ENCODE measurements at regions not wholly inside any gene's neighbourhood (a gene's known extent, or its start where the extent isn't known, plus 50 kb on each side); places are given as distances from the start of the nearest gene placed in this dataset.

DNA sequence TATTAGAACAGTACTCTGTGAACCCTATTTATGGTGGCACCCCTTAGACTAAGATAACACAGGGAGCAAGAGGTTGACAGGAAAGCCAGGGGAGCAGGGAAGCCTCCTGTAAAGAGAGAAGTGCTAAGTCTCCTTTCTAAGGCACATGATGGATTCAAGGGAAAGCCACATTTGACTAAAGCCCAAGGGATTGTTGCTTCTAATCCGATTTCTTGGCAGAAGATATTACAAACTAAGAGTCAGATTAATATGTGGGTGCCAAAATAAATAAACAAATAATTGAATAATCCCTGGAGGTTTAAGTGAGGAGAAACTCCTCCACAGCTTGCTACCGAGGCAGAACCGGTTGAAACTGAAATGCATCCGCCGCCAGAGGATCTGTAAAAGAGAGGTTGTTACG lies 333.2 kb downstream of the SOX11 start:
- no peak for DNase-seq (ENCODE audit: low read depth, low spot score)
- TF ChIP-seq, protein P1, sequence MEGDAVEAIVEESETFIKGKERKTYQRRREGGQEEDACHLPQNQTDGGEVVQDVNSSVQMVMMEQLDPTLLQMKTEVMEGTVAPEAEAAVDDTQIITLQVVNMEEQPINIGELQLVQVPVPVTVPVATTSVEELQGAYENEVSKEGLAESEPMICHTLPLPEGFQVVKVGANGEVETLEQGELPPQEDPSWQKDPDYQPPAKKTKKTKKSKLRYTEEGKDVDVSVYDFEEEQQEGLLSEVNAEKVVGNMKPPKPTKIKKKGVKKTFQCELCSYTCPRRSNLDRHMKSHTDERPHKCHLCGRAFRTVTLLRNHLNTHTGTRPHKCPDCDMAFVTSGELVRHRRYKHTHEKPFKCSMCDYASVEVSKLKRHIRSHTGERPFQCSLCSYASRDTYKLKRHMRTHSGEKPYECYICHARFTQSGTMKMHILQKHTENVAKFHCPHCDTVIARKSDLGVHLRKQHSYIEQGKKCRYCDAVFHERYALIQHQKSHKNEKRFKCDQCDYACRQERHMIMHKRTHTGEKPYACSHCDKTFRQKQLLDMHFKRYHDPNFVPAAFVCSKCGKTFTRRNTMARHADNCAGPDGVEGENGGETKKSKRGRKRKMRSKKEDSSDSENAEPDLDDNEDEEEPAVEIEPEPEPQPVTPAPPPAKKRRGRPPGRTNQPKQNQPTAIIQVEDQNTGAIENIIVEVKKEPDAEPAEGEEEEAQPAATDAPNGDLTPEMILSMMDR (IDR thresholded peaks at IDR 0.05; ENCODE audit: insufficient read depth, low read length, missing control alignments) = no peak
- ChIA-PET POLR2A (no interaction called here), CTCF (no interaction called here)
- H3K4me3 ChIP-seq (ENCODE audit: low read depth, low read length) = no peak overlapping the region

DNA sequence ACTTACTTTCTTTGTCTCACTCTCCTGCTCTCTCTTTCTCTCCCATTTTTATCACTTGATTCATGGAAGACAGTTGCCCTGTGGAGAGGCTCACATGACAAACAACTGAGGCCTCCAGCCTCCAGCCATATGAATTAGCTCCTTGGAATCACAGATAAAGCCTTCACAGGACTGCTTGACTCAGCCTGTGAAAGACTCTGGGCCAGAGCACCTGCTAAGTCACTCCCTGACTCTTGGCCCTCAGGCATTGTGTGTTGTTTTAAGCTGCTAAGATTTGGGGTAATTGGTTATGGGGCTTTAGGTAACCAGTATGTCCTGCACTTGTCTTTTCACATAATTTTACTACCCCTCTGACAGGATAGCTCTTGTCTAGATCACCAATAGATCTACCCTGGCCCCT lies 334.9 kb downstream of the SOX11 start:
- H3K4me3 ChIP-seq (ENCODE audit: low read depth, low read length) = no peak overlapping the region
- POLR2A ChIA-PET = no interaction called here

DNA sequence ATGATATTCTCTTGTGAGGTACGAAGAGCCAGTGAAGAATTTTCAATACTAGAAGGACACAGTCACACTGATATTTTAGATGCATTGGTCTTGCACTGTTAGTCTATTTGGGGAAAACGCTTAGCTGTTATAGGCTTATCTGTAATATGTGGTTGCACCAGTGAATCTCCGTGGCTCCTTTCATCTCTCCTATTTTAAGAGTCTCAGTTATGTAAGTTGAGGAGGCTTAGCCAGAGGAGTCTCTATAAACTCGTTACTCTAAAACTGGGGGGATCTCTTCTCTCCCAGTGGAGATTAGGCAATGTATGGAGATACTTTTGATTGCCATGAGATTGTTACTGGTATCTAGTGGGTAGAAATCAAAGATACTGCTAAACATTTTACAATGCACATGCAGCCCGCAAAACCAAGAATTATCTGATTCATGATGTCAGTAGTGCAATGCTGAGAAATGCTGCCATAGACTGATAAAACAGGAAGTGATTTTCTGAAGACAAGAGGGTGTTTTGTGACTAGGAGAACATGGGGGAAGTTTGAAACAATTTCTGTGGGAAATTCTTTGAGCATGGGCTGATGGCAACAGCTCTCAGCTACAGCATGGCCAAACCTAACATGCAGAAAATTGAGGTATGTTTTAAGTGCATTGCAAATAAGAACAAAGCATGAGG lies 339.1 kb downstream of the SOX11 start:
- TF ChIP-seq, protein P1 (IDR thresholded peaks at IDR 0.05; ENCODE audit: insufficient read depth, low read length, missing control alignments) = no peak
- no peak for DNase-seq (ENCODE audit: low read depth, low spot score)
- ChIA-PET POLR2A (no interaction called here), CTCF (no interaction called here)
- no peak overlapping the region for H3K4me3 ChIP-seq (ENCODE audit: low read depth, low read length)

More for the DNA sequence above, 334.9 kb downstream of the SOX11 start:
- DNase-seq (ENCODE audit: low read depth, low spot score) = no peak
- CTCF ChIA-PET = no interaction called here
- TF ChIP-seq, protein P1 (IDR thresholded peaks at IDR 0.05; ENCODE audit: insufficient read depth, low read length, missing control alignments) = no peak

DNA sequence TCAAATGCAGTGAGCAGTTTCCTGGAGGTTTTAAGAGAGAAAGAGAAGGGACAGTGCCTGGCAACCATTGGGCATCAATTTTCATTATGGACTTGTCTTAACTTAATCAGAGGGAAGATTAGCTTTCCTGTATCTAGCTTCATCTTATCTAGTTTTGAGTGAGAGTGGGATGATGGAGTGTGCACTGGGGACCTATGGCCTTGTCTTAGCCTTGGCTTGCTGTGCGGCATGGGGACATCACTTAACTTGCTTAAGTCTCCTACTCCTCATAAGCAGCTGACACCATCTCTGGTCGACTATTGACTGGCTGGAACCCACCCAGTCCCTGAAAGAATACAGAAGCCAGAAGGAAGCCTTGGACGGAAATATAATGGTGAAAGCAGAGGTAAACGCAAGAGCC lies 344.0 kb downstream of the SOX11 start:
- ChIA-PET POLR2A (no interaction called here), CTCF (no interaction called here)
- TF ChIP-seq, protein P1 (IDR thresholded peaks at IDR 0.05; ENCODE audit: insufficient read depth, low read length, missing control alignments) = no peak
- no peak for DNase-seq (ENCODE audit: low read depth, low spot score)
- no peak overlapping the region for H3K4me3 ChIP-seq (ENCODE audit: low read depth, low read length)

DNA sequence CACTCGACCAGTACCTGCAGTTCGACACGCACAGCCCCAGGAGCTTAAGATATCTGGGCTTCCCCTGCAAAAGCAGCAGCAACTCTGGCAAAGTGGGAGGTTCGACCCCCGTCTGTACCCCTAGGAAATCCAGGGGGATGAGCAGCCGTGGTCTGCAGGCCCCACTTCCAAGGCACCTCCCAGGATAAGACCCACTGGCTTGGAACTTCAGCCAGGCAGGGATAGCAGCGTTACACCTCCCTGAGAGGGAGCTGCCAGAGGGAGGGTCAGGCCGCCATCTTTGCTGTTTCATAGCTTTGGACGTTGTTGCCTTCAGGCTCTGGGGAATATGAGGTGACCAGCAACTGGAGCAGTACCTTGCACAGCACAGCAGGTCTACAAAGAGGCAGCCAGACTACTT lies 351.1 kb downstream of the SOX11 start:
- TF ChIP-seq, protein P1 (IDR thresholded peaks at IDR 0.05; ENCODE audit: insufficient read depth, low read length, missing control alignments) = no peak
- ChIA-PET POLR2A (no interaction called here), CTCF (no interaction called here)
- DNase-seq (ENCODE audit: low read depth, low spot score) = no peak
- H3K4me3 ChIP-seq (ENCODE audit: low read depth, low read length) = no peak overlapping the region

DNA sequence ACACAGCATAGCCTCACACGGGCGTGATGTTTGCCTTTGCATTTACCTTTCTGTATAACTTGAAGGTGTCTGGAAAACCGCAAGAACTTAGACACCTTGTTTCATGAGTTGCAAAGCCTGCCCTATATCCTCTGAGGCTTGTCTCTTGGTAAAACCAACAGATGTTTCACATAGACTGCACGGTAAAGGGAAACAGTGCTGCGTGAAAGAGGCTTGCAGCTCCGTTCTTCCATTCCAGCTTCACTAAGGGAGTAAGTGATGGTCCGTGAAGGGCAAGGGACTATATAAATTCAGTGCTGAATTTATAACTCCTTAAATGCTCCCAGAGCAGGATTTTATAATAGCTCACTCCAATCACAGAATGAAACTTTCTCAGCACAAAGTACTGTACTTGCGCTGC lies 360.5 kb downstream of the SOX11 start:
- ChIA-PET CTCF (no interaction called here), POLR2A (interaction anchor here (0.6 kb wide), 1 partner anchor 73 kb away, joined by 3 read pairs; no protein-coding TSS in a partner anchor)
- TF ChIP-seq, protein P1 (IDR thresholded peaks at IDR 0.05; ENCODE audit: insufficient read depth, low read length, missing control alignments) = no peak
- H3K4me3 ChIP-seq (ENCODE audit: low read depth, low read length) = no peak overlapping the region
- no peak for DNase-seq (ENCODE audit: low read depth, low spot score)
